Stimulated activated CD4-positive, alpha-beta T cell treated with anti-CD3 and anti-CD28 coated beads, Interleukin-1b, Interleukin-23, amount 100 ng/mL, for 24 hours (primary cell): ENCODE measurements at regions not wholly inside any gene's neighbourhood (a gene's known extent, or its start where the extent isn't known, plus 50 kb on each side); places are given as distances from the start of the nearest gene placed in this dataset.
"Not testable (repeated sequence)": the region's sequence is repeated elsewhere in the genome, so short reads cannot be mapped to it uniquely, and the experiment has no call there.

Experiments used
- DNase-seq, 4 experiments: peaks; one replicate each; pipeline ENCODE4 v3.0.0-alpha.2; 2020; ENCODE audit warnings: low read depth in 4 of 4, low spot score in 1 of 4

DNA sequence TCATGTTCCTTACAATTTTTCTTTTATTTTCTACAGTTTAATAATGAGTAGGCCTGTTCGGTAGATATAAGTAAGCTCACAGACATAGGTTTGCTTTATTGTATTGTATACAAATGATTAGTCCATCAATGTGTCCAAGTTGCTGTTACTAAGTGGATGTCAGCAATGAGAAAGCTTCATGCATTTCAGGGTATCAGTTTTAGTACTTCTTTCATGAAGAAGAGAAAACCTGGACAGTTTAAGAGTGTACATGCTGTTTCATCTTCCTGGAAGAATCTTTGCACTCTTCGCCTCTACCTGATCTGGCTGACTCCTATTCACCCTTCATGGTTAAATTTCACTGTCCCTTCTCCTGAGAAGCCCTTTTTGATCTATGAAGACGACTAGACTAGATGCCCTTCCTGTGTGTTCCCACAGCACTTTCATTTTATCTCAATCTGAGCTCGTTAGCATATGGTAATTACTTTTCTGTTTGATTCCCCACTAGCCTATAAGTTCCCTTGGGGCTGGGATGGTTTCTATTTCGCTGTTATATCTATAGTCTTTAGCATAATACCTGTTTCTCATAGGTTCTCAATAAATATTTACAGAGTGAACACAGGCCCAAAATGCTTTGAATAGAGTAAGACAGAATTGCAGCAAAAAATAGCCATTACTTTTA is 70.7 kb downstream of the CETN3 start:
- DNase-seq, result no peak

DNA sequence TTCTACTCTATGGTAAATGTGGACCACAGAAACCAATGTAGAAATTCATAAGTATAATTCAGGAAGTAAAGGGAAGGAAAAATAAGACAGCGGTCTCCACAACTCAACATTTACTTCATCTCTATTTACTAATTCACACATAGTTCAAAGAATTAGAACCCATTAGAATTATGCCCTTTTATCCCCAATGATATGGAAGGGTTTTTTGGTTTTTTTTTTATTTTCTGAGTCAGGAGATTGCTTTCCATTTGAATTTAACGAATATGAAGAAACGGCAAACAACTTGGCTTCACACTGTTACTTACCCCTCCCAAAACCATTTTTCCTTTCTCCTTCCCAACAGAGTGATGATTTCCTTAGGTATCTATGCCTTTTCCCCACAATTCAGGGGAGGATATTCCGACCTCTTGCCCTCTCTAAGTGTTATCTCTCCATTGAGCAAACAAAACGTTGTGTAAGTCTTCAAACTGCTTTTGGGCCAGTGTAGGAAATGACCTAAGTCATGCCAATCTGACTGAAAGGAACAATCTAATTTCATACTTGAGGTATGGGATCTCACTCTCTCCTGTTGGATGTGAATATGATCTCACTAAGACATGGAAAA is 72.0 kb downstream of the CETN3 start:
- no peak for DNase-seq

GRCh38 chr5:90336752-90337151 is 72.8 kb downstream of the CETN3 start:
- no peak for DNase-seq

DNA sequence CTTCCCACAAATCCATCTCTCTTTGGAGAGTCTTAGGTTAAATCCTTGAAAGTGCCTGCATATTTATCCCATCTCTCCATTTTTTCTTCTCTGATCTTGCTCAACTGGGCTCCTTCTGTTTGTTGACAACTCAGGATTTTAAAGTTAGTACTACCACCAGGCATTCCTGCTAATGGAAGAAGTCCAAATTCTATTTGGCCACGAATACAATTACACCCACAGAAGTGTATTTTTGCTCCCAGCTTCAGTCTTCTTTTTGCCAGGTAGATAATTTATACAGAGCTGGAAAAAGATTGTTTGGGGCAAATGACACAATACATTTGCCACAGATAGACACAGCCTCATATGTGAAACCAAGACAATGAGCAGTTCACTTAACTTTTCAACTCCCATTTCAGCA is 74.8 kb downstream of the CETN3 start:
- DNase-seq, result no peak

DNA sequence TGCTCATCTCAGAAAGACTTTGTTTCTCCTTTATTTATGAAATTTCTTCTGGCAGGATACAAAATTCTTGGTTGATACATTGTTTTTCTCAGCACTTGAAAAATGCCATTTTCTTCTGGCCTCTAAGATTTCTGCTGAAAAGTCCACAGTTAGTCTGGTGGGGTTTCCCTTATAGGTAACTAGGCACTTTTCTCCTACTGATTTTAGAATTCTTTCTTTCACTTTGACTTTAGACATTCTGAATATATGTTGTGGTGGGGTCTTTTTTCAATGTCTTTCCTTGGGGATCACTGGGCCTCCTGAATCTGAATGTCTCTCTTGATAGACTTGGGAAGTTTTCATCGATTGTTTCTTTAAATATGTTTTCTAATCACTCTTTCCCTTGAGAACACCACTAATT is 79.6 kb downstream of the CETN3 start:
- no peak for DNase-seq

GRCh38 chr5:90326995-90327394 is 82.6 kb downstream of the CETN3 start:
- no peak for DNase-seq

GRCh38 chr5:90325093-90325492 is 84.5 kb downstream of the CETN3 start:
- no peak for DNase-seq

DNA sequence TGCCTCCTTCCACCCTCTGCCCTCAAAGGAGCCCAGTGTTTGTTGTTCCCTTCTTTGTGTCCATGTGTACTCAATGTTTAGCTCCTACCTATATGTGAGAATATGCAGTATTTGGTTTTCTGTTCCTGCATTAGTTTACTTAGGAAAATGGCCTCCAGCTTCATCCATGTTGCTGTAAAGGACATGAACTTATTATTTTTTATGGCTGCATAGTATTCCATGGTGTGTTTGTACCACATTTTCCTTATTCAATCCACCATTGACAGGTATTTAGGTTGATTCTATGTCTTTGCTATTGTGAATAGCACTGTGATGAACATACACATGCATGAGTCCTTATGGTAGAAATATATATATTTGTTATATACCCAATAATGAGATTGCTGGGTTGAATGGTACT is 89.2 kb downstream of the CETN3 start:
- not testable (repeated sequence) for DNase-seq

DNA sequence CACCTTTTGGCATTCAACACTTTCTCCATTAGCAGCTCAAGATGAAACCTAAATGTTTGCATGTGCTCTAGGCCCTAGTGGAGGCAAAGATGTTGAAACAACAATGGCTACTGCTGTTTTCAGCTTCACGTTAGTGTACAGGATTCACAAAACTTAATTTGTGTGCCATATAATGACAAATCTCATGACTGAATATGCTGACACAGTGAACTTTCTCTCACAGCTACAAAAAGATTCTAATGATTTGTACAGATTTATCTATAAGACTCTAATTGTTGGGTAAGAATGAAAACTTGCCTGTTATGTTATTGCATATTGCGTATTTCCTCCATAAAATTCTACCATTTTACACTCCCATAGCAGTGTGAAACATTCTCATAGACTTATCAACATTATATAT is 97.5 kb downstream of the CETN3 start:
- no peak for DNase-seq

DNA sequence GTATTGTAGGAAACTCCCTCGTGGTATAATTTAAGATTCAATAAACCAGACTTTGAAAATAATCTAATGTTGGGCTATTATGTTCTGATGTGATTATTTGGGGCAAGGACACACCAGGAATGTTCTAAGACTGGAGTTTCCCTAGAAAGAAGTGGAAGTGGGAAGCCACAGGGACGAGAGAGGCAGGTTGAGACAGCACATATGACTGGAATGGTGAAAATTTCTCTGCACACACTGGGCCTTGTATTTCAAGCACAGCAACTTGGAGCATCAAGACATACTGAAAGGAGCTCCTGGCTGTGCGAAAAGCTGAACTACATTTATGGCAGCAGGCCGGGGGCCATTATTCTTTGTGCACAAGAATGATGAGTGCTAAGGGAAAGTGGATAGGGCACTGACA is 98.2 kb downstream of the CETN3 start:
- DNase-seq, result no peak

- no peak for DNase-seq
Observed at GRCh38 chr5:90308787-90309585, 100.6 kb downstream of the CETN3 start.

GRCh38 chr5:90307782-90308181 is 101.8 kb downstream of the CETN3 start:
- no peak for DNase-seq

- DNase-seq, result no peak
Observed at GRCh38 chr5:90307322-90307721, 102.2 kb downstream of the CETN3 start.

GRCh38 chr5:90306613-90307012 is 102.9 kb downstream of the CETN3 start:
- DNase-seq, result no peak

DNA sequence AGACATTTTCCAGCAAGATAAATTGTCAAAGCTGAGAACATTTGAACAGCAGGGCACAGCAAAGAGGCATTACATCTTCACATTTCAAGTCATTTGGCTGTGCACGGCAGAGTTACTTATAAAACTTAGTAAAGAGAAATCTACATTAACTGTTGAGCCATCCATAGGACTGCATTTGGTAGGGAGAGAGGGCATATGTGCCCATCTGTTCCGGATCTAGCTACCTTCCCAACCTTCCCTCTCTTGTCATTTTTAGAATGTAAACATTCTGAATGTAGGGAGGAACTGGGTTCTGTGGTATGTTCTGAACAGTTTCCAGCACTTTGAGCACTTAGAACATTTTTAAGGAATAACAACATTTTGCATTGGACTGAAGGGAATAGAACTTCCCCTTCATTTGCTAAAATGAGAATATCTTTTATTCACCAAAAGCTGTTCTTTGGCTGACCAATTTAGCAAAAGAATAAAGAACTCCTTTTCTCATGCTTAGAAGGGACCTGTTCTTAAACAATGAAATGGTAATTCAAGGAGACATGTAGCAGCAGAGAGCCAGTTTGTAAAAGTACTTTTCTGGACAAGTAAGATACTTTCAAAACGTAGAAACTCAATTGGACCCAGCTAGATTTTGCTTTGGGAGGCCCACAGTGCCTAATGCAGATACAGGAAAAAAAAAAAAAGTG is 104.4 kb downstream of the CETN3 start:
- DNase-seq, result no peak

DNA sequence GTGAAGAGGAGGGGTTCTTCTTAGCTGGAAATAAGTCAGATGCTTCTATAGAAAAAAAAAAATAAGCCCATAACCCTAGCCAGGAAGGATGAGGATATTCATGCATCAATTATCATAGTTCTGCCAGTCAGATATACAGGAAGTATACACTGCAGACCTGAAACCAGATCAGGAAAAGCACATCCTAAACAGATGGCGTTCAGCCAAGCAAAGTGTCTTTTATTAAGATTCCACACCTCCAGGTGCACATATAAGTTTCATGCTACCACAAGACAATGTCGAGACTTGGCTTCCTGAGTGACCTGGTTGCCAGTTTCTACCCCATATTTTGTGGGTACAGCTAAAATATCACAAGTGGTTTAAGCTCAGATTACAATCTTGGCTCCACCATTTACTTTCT is 108.3 kb downstream of the CETN3 start:
- DNase-seq, result no peak

DNA sequence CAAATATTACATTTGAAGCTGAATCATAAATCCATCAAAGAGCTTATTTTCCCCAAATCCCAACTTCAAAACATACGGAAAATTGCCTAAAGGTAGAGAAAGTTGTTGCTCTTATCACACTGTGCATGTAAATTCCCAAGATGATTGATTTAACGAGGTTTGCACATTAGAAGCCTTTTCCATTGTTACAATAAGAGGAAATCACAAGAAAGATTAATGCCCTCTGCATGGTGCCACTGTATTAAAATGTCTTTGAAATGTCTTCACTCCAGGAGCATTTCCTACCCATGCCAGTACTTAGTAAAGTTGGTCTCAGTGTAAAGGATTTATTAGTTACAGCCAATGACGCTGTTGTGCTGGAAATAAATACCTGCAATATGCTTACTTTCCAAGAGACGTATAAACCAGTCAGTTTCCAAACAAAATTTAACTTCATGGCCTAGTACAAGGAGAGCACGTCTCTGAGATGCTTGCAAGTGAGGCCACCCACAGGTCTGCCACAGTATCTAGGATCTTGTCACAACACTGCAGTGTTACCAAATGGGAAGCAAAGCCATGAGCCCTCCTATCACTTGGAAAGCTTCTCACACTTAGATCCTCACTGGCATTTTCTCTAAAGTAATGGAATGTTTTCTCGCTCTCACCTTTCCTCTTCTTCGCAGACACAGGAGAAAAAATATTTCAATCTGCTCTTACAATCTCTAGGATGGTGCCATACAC is 112.4 kb downstream of the CETN3 start:
- DNase-seq, result no peak

DNA sequence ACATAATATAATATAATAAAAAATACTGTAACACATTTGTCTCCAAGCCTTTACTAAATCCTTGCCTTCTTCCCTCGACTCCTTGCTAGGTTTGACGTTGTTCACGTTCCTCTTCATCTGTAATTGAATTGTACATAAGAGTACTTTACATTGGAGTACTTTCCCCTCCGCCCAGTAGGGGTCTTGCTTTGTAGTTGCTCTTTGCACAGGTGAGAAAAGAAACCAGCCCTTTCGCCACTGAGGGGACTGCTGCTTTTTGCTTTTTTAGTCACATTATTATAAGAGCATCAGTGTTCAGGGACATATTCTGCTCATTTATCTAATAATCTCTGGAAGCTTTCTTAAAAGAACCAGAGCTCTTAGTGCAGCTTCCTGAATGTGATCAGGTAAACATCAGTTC is 115.0 kb downstream of the CETN3 start:
- DNase-seq, result no peak

- DNase-seq, result no peak
Observed at GRCh38 chr5:90293931-90294330, 115.6 kb downstream of the CETN3 start.

DNA sequence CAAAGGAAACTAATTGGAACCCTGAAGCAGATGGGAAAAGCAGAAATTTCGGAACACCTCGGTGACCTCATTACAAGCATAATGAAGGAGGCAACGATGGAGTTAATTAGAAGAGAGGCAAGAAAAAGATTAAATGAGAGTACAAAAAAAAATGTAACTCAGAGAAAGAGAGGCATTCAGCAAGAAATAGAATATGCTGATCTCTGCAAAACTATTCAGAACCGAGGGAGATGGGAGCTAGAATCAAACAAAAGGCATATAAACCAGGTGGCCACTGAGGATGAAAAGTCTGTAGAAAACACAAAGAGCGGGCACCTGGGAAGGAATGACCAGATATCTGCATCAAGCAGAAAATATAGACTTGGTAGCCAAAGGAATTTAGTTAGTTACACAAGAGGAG is 118.9 kb downstream of the CETN3 start:
- no peak for DNase-seq

DNA sequence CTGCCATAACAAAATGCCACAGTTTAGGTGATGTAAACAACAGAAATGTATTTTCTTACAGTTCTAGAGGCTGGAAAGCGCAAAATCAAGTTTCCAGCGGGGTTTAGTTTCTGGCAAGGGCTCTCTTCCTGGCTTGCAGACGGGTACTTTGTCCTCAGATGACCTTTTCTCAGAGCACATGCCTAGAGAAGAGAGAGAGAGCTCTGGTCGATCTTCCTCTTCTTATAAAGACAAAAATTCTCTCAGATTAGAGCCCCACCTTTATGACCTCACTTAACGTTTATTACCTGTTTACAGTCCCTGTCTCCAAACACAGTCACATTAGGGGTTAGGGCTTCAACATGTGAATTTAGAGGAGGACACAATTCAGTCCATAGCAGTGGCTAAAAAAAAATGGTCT is 119.7 kb downstream of the CETN3 start:
- DNase-seq, result no peak
